ENCODE measurements at regions not wholly inside any gene's neighbourhood (a gene's known extent, or its start where the extent isn't known, plus 50 kb on each side); places are given as distances from the start of the nearest gene placed in this dataset.

GRCh38 chr1:37318490-37318889 lies 155.9 kb upstream of the ZC3H12A start:
- Histone ChIP-seq H2BK12ac (ENCODE audit: insufficient read length, low read depth, low read length) (no peak overlapping the region), H2BK120ac (ENCODE audit: low read depth, low read length, poor library complexity, severe bottlenecking) (no peak overlapping the region), H3K79me1 (ENCODE audit: insufficient read depth, low read depth, low read length, poor library complexity, severe bottlenecking) (no peaks in the 10 kb centered on the region), H3K79me2 (ENCODE audit: insufficient read depth, low read length) (no peaks in the 10 kb centered on the region), H3K4me1 (ENCODE audit: insufficient read depth, low read length) (peaks cover 24% of the 10 kb centered on the region), H3K23ac (ENCODE audit: insufficient read length, low read depth, low read length) (no peak overlapping the region), H2BK20ac (ENCODE audit: low read depth, low read length, poor library complexity, severe bottlenecking) (no peak overlapping the region), H3K23me2 (ENCODE audit: insufficient read length, low read depth, low read length, poor library complexity, severe bottlenecking) (no peaks in the 10 kb centered on the region), H3T11ph (ENCODE audit: low read length) (no peak overlapping the region), H2AFZ (ENCODE audit: low read length) (no peak overlapping the region), H3K27ac (ENCODE audit: insufficient read length, low read depth, low read length) (no peak overlapping the region), H3K27me3 (ENCODE audit: insufficient read depth, low read length) (no peaks in the 10 kb centered on the region; the same call in 1 of the 2 replicates), H4K20me1 (ENCODE audit: control insufficient read depth, insufficient read depth, insufficient read length) (no peaks in the 10 kb centered on the region), H4K91ac (ENCODE audit: insufficient read length, low read depth, low read length) (no peak overlapping the region), H2BK5ac (ENCODE audit: insufficient read length, low read length) (no peak overlapping the region), H3K56ac (ENCODE audit: insufficient read length, low read depth, low read length) (no peak overlapping the region), H3K4ac (ENCODE audit: low read depth, low read length) (no peak overlapping the region), H3K14ac (ENCODE audit: insufficient read depth, low read length) (no peak overlapping the region), H2BK15ac (ENCODE audit: low read depth, low read length) (no peak overlapping the region), H2AK5ac (ENCODE audit: insufficient read length, low read length) (no peak overlapping the region), H3K4me2 (ENCODE audit: insufficient read depth, insufficient read length, low read length) (peak overlapping the region; percentile 15), H4K5ac (ENCODE audit: insufficient read length, low read depth, low read length) (no peak overlapping the region), H3K9ac (ENCODE audit: extremely low read depth, insufficient read length, low read length) (no peak overlapping the region), H3K18ac (ENCODE audit: insufficient read length, low read depth, low read length) (no peak overlapping the region), H4K8ac (replicated peaks; ENCODE audit: insufficient read length, low read depth, low read length) (no peak overlapping the region), H3K9me3 (ENCODE audit: control insufficient read depth, low read depth, low read length) (no peaks in the 10 kb centered on the region)
- DNase-seq: no peak
- no CpG with 5 or more reads among the region's 20 CpGs for WGBS (ENCODE audit: extremely low coverage, insufficient read length, low lambda C conversion rate)
- Mint-ChIP-seq H3K27me3 (ENCODE audit: low read depth) (peaks cover 27% of the 10 kb centered on the region), H3K4me1 (peaks cover 54 to 58% of the 10 kb centered on the region in 2 experiments), H3K36me3 (ENCODE audit: insufficient read depth in 1 of 3, low read depth in 3 of 3) (no peaks in the 10 kb centered on the region), H3K27ac (peak overlapping the region in 1 of 3 experiments; percentile 62; a peak in 1 of 7 replicates), H3K9me3 (no peaks in the 10 kb centered on the region; a peak in 1 of 5 replicates), H3K4me3 (peak overlapping the region in 1 of 2 experiments; percentile 59; a peak in 3 of 5 replicates)
- no peak for TF ChIP-seq CTCF (conservative IDR thresholded peaks at IDR 0.05)

Measured in H9 (cell line).